GM12875 (cell line): ENCODE measurements at regions not wholly inside any gene's neighbourhood (a gene's known extent, or its start where the extent isn't known, plus 50 kb on each side); places are given as distances from the start of the nearest gene placed in this dataset.

Experiments used
- H3K4me3 ChIP-seq: one replicate; pipeline ENCODE4 v1.5.1; 2011; ENCODE audit warnings: low read depth, low read length, control low read depth
- TF ChIP-seq, protein P1 (sequence below): IDR thresholded peaks from 2 replicates; pipeline ENCODE4 v1.5.1; 2011; ENCODE audit warnings: low read depth, mild to moderate bottlenecking, control low read depth, inconsistent platforms, low read length, moderate library complexity, borderline replicate concordance; ENCODE audit not compliant: insufficient read depth

DNA sequence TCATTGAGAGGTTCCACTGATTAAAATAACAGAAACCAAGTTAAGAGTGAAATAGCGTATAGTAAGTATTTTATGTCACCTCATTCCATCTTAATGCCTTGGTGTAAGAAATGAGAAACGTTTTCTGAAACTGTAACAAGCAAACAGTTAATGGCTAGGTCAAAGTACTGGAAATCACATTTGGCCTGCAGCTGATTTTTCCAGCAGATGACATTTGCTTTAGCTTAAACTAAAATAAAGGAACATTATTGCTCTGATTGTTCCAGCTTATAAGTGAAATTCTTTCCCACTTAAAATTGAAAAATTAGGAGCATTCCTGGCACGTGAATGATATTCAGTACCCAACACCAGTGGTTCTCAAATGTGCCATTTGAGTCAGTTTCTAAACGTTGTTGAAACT lies 213.6 kb upstream of the DPP6 start:
- TF ChIP-seq, protein P1, sequence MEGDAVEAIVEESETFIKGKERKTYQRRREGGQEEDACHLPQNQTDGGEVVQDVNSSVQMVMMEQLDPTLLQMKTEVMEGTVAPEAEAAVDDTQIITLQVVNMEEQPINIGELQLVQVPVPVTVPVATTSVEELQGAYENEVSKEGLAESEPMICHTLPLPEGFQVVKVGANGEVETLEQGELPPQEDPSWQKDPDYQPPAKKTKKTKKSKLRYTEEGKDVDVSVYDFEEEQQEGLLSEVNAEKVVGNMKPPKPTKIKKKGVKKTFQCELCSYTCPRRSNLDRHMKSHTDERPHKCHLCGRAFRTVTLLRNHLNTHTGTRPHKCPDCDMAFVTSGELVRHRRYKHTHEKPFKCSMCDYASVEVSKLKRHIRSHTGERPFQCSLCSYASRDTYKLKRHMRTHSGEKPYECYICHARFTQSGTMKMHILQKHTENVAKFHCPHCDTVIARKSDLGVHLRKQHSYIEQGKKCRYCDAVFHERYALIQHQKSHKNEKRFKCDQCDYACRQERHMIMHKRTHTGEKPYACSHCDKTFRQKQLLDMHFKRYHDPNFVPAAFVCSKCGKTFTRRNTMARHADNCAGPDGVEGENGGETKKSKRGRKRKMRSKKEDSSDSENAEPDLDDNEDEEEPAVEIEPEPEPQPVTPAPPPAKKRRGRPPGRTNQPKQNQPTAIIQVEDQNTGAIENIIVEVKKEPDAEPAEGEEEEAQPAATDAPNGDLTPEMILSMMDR = no peak

DNA sequence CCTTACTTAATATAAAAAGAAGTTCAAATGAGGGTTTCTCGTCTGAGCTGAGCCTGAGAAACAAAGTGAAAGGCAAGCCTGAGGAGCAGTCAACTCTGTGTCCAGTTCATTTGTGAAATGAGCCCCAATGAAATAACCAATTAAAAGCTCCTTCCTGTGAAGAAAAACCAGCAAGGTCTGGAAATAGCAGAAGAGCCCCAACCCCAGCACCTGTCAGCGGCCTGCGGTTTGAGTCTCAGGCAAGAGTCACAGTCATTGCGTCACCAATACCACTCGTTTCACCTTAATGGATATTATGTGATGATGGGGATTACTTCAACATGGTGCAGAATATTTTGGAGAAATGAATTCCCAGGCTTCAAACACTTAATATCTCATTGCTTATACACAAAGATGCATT lies 211.3 kb upstream of the DPP6 start:
- TF ChIP-seq, protein P1 = no peak
- H3K4me3 ChIP-seq = no peak overlapping the region

More for the DNA sequence above, 213.6 kb upstream of the DPP6 start:
- H3K4me3 ChIP-seq = no peak overlapping the region

DNA sequence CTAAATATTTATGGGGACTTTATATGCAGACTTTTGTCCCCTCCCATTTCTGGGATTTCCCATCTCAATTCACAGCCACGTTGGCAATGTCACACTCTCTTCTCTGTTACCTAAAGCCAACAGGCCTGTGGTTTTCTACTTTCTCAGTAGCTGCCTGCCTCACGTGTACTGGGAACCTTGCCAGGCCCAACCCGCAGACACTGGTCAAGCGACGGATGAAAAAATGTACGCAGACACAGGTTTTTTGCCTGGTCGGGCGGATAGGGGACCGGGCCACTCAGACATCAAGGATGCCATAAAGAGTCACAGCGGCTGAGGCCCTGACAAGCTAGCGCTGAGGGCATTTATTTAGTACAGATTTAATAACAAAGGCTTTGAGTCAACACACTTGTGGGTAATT lies 204.4 kb upstream of the DPP6 start:
- TF ChIP-seq, protein P1 = no peak
- H3K4me3 ChIP-seq = no peak overlapping the region

DNA sequence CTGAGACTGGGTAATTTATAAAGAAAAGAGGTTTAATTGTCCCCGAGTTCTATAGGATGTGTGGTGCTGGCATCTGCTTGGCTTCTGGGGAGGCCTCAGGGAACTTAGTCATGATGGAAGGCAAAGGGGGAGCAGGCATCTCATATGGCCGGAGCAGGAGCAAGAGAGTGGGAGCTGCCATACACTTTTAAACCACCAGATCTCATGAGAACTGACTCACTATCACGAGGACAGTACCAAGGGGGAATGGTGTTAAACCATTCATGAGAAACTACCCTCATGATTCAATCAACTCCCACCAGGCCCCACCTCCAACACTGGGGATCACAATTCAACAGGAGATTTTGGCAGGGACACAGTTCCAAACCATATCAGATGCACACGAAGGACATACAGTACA lies 199.9 kb upstream of the DPP6 start:
- H3K4me3 ChIP-seq = no peak overlapping the region

DNA sequence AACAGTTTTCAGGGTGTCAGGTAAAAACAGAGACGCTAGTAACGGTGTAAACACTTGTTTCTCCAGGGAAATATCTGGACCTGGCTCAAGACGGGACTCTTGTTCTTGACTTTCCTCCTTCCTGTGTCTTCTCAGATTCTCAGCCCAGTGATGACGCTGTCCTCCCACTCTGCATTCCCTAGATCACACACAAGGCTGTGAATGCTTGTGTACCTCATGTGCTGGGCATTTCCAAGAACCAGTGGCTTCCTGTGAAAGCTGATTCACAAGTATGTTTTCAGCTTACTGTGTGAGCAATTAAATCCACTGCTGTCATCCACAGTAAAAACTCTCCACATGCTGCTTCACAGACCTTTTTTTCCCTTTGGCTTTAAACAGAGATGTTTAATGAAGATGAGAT lies 193.8 kb upstream of the DPP6 start:
- no peak overlapping the region for H3K4me3 ChIP-seq
- TF ChIP-seq, protein P1 = no peak

More for the DNA sequence above, 199.9 kb upstream of the DPP6 start:
- TF ChIP-seq, protein P1 = no peak

DNA sequence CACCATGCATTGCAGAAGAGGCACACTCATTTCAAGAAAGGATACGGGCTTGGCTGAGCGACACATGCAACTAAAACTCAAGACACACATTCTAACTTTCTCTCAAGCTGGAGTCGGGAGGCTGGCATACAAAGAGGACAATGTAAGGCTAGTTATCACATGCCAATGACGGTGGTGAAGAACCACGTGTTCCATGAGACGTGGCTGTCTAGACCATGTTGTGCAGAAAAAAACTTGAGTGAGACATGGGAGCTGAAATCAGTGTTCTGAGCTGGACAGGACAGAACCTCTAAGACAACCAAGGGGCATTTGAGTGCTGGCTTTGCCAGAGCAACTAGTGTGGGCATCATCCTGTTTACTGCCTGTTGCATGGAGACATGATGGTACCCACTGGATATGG lies 193.0 kb upstream of the DPP6 start:
- TF ChIP-seq, protein P1 = no peak
- no peak overlapping the region for H3K4me3 ChIP-seq

DNA sequence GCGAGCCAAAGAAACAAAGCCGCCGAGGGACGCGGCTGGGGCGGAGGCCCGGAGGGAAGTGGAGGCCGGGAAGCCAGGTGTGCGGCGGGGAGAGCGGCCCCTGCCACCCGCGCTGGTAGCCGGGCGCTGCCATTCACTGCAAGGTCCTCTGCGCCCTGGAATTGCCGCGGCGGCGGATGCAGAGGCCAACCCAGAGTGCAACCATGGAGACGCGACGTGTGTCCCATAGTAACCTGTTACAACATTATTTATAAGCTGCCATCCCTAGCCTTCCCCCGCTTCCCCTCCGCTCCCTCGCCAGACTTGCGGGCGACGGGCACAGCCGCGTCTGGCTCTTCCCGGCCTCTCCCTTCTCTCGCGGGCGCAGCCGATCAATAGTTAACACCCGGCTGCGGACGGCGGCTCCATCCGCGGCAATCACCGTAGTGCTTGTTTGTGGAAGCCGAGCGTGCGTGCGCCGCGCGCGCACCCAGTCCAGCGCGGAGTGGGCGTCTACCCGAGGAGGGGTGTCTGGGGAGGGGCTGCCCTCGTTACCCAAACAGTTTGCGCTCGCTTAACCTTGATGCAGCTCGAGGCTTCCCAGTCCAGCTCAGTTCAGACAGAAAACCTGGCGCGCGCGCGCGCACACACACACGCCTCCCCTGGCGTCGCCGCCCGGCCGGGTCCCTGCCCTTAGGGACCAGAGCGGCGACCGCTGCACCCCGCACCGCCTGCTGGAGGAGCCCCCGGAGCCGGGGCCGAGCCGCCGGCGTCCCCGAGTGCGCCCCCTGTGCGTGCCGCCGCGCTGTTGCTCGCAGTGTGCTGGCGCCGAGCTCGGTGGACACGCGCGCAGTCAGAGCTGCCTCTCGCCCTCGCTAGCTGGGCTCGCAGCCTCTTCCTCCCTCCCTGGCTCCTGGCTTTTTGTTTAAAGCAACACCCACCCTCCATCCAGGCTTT lies 165.4 kb upstream of the DPP6 start:
- TF ChIP-seq, protein P1 = no peak
- no peak overlapping the region for H3K4me3 ChIP-seq
